ENCODE measurements at regions not wholly inside any gene's neighbourhood (a gene's known extent, or its start where the extent isn't known, plus 50 kb on each side); places are given as distances from the start of the nearest gene placed in this dataset.

DNA sequence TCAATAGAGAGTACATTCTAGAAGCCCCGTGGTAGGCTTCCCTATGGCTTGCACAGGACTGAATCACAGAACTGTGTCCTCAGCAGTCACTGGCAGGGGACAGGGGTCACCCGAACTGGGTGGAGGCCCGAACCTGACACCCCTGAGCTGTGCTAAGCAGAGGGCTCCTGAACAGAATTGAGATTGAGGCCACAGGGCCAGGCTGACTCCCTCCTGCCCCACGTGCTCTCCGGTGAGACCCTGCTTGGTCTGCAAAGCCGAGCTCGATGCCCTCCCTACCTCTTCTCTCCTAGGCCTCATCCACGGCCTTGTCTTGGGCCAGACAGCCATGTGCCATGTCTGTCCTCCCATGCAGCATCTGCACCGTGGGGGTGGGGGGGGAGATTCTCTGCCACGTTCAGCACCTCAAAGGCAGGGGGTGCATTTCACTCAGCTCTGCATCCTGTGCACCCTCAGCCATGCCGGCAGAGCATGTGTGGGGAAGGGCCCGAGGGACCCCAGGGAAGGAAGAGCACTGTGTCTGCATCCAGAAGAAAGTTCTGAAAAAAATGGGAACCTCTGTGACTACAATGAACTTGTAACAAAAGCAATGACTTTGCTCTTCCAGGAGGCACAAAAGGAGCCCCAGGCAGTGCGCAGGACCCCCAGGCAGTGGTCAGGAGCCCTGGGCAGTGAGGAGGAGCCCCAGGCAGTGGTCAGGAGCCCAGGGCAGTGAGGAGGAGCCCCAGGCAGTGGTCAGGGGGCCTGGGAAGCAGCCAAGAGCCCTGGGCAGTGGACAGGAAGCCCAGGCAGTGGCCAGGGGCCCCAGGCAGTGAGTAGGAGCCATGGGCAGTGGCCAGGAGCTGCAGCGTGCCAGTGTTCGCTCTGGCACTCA lies 76.7 kb upstream of the SEPTIN5 start:
- TF ChIP-seq ZBTB44 (tag by site-specific recombination; IDR thresholded peaks at IDR 0.05) (no peak), ZNF362 (tag by site-specific recombination; IDR thresholded peaks at IDR 0.05) (no peak), PRDM2 (tag by site-specific recombination; IDR thresholded peaks at IDR 0.05; ENCODE audit: borderline replicate concordance) (no peak), KLF10 (tag by site-specific recombination; IDR thresholded peaks at IDR 0.05) (no peak), SCRT2 (tag by site-specific recombination; IDR thresholded peaks at IDR 0.05) (no peak), ZNF654 (tag by site-specific recombination; IDR thresholded peaks at IDR 0.05; ENCODE audit: low read depth) (no peak), ZNF792 (tag by site-specific recombination; IDR thresholded peaks at IDR 0.05) (no peak), ZNF175 (tag by site-specific recombination; IDR thresholded peaks at IDR 0.05) (no peak), MEIS1 (CRISPR knock-in tag; IDR thresholded peaks at IDR 0.05; ENCODE audit: borderline replicate concordance) (no peak), ZNF677 (tag by site-specific recombination; IDR thresholded peaks at IDR 0.05) (no peak), SP7 (tag by site-specific recombination; IDR thresholded peaks at IDR 0.05) (no peak), HOXC10 (CRISPR knock-in tag; IDR thresholded peaks at IDR 0.05) (no peak), ZBTB21 (tag by site-specific recombination; IDR thresholded peaks at IDR 0.05) (no peak), GLIS1 (tag by site-specific recombination; IDR thresholded peaks at IDR 0.05) (no peak), ZNF585B (tag by site-specific recombination; IDR thresholded peaks at IDR 0.05) (no peak), ZNF140 (tag by site-specific recombination; IDR thresholded peaks at IDR 0.05) (no peak), ZNF214 (tag by site-specific recombination; IDR thresholded peaks at IDR 0.05; ENCODE audit: borderline replicate concordance) (no peak), RBAK (tag by site-specific recombination; IDR thresholded peaks at IDR 0.05) (no peak)
- TF ChIP-seq, protein P1, sequence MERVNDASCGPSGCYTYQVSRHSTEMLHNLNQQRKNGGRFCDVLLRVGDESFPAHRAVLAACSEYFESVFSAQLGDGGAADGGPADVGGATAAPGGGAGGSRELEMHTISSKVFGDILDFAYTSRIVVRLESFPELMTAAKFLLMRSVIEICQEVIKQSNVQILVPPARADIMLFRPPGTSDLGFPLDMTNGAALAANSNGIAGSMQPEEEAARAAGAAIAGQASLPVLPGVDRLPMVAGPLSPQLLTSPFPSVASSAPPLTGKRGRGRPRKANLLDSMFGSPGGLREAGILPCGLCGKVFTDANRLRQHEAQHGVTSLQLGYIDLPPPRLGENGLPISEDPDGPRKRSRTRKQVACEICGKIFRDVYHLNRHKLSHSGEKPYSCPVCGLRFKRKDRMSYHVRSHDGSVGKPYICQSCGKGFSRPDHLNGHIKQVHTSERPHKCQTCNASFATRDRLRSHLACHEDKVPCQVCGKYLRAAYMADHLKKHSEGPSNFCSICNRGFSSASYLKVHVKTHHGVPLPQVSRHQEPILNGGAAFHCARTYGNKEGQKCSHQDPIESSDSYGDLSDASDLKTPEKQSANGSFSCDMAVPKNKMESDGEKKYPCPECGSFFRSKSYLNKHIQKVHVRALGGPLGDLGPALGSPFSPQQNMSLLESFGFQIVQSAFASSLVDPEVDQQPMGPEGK (tag by site-specific recombination; IDR thresholded peaks at IDR 0.05): no peak
- TF ChIP-seq, protein P2, sequence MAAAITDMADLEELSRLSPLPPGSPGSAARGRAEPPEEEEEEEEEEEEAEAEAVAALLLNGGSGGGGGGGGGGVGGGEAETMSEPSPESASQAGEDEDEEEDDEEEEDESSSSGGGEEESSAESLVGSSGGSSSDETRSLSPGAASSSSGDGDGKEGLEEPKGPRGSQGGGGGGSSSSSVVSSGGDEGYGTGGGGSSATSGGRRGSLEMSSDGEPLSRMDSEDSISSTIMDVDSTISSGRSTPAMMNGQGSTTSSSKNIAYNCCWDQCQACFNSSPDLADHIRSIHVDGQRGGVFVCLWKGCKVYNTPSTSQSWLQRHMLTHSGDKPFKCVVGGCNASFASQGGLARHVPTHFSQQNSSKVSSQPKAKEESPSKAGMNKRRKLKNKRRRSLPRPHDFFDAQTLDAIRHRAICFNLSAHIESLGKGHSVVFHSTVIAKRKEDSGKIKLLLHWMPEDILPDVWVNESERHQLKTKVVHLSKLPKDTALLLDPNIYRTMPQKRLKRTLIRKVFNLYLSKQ (tag by site-specific recombination; IDR thresholded peaks at IDR 0.05; ENCODE audit: borderline replicate concordance): no peak
- no peaks in the 10 kb centered on the region for H3K36me3 ChIP-seq (ENCODE audit: control insufficient read depth in 2 of 2, insufficient read depth in 1 of 2, low read length in 2 of 2)
- no peaks in the 10 kb centered on the region for H3K9me3 ChIP-seq (ENCODE audit: control insufficient read depth, insufficient read depth, low read depth, low read length)
- no peaks in the 10 kb centered on the region for H3K4me1 ChIP-seq (ENCODE audit: control insufficient read depth, insufficient read depth, low read length)
- H3K4me3 ChIP-seq (ENCODE audit: low read depth, low read length): no peak overlapping the region
- ChIA-PET POLR2A (no interaction called here), CTCF (interaction anchor here (0.6 to 3.0 kb wide), 2 partner anchors 8 to 12 kb away, joined by 3 to 15 read pairs; no protein-coding TSS in a partner anchor)
- no peak overlapping the region for H3K27ac ChIP-seq (ENCODE audit: extremely low read depth, low read depth, low read length)

Measured in HEK293 (cell line).